ENCODE measurements at regions not wholly inside any gene's neighbourhood (a gene's known extent, or its start where the extent isn't known, plus 50 kb on each side); places are given as distances from the start of the nearest gene placed in this dataset.

DNA sequence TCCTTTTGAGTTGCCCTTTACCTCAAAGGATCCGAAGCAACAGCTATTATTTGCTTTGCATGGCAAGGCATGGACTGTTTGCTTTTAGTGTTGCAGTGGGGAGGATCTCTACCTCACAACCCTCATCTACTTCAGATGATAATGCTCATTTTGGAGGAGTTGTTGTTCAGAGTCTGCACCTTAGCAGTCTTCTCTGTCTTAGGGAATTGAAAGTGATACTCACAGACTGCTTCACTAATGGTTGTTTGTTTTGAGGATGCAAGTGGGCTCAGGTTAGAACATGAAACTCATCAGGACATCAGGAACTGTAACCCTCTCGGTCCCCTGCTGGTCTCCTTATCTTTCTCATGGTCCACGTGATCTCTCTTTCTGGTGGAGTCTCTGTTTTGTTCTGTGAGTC, 172.9 kb upstream of the ANKH start:
- TF ChIP-seq, protein P1, sequence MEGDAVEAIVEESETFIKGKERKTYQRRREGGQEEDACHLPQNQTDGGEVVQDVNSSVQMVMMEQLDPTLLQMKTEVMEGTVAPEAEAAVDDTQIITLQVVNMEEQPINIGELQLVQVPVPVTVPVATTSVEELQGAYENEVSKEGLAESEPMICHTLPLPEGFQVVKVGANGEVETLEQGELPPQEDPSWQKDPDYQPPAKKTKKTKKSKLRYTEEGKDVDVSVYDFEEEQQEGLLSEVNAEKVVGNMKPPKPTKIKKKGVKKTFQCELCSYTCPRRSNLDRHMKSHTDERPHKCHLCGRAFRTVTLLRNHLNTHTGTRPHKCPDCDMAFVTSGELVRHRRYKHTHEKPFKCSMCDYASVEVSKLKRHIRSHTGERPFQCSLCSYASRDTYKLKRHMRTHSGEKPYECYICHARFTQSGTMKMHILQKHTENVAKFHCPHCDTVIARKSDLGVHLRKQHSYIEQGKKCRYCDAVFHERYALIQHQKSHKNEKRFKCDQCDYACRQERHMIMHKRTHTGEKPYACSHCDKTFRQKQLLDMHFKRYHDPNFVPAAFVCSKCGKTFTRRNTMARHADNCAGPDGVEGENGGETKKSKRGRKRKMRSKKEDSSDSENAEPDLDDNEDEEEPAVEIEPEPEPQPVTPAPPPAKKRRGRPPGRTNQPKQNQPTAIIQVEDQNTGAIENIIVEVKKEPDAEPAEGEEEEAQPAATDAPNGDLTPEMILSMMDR (IDR thresholded peaks at IDR 0.05 in 8 of 11, conservative IDR thresholded peaks at IDR 0.05 in 3 of 11) = no peak
- no peak for TF ChIP-seq POLR2A (IDR thresholded peaks at IDR 0.05)

Data from spleen (tissue), 7 donors.